H1 (cell line): ENCODE measurements at regions not wholly inside any gene's neighbourhood (a gene's known extent, or its start where the extent isn't known, plus 50 kb on each side); places are given as distances from the start of the nearest gene placed in this dataset.
A peak's percentile ranks its signal among the peaks of the same experiment; 100 is the strongest.

ENCODE experiments used
- CTCF ChIP-seq, 3 experiments: IDR thresholded peaks; 1 replicate in 2 of 3; 2 replicates in 1 of 3; pipeline versions ENCODE4 v1.5.1 to v1.6.1; 2011; ENCODE audit warnings: low read length in 3 of 3, mild to moderate bottlenecking in 3 of 3, inconsistent platforms in 2 of 3, low read depth in 1 of 3, moderate library complexity in 1 of 3; ENCODE audit not compliant: insufficient read depth in 1 of 3; ENCODE audit errors: control extremely low read depth in 1 of 3
- EGR1 ChIP-seq: IDR thresholded peaks from 2 replicates; pipeline ENCODE4 v1.6.1; 2011; ENCODE audit warnings: low read depth, low read length, borderline replicate concordance
- POLR2A ChIP-seq, 2 experiments: IDR thresholded peaks; 1 replicate in 1 of 2; 2 replicates in 1 of 2; pipeline ENCODE4 v1.6.1; 2011; ENCODE audit warnings: low read depth in 2 of 2, low read length in 2 of 2, mild to moderate bottlenecking in 2 of 2; ENCODE audit errors: control extremely low read depth in 1 of 2
- POLR2AphosphoS5 ChIP-seq: IDR thresholded peaks from 2 replicates; pipeline ENCODE4 v1.6.1; 2011; ENCODE audit warnings: low read depth, low read length
- RNF2 ChIP-seq: fragments of 200-900, 300-1000 bp; sonication (generic); IDR thresholded peaks from 2 replicates; pipeline ENCODE4 v1.7.1; 2016; ENCODE audit warnings: borderline replicate concordance, low read depth, mild to moderate bottlenecking, antibody characterized with exemption, low read length; ENCODE audit not compliant: poor library complexity, severe bottlenecking; ENCODE audit errors: missing control alignments
- TAF1 ChIP-seq: IDR thresholded peaks from 2 replicates; pipeline ENCODE4 v1.6.1; 2011; ENCODE audit warnings: mild to moderate bottlenecking, low read depth, low read length

DNA sequence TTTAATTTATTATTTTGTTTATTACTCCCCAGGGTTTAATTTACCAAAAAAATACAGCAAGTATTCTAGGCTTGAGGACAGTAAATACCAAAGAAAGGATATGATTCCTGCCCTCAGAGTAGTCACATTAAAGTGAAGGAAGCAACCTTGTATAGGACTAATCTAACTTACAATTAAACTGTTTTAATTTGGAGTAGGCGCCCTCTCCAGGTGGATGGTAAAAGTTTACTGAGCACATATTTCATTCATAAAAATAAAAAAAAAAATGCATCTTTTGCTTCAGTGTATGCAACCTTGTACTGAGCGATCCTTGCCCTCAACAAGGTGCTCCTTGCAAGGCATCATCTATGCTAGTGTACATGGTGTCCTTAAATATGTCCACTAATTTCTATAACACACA lies 72.0 kb upstream of the MAGEB16 start:
- peak in 1 of 3 experiments; percentile 10; a peak in 1 of 4 replicates for TF ChIP-seq CTCF (IDR thresholded peaks at IDR 0.05; ENCODE audit: control extremely low read depth in 1 of 3, insufficient read depth in 1 of 3, low read depth in 1 of 3, low read length in 3 of 3)
- no peak for TF ChIP-seq EGR1
- no peak for TF ChIP-seq TAF1
- no peak for TF ChIP-seq RNF2
- TF ChIP-seq POLR2AphosphoS5: no peak
- no peak for TF ChIP-seq POLR2A (IDR thresholded peaks at IDR 0.05; ENCODE audit: control extremely low read depth in 1 of 2, low read depth in 2 of 2, low read length in 2 of 2)
